ENCODE measurements at regions not wholly inside any gene's neighbourhood (a gene's known extent, or its start where the extent isn't known, plus 50 kb on each side); places are given as distances from the start of the nearest gene placed in this dataset.

GRCh38 chr10:124240839-124241291 lies 147.5 kb upstream of the CHST15 start:
- TF ChIP-seq POLR2AphosphoS5 (IDR thresholded peaks at IDR 0.05; ENCODE audit: low read depth, low read length) (no peak), REST (IDR thresholded peaks at IDR 0.05; ENCODE audit: low read depth) (no peak), EGR1 (IDR thresholded peaks at IDR 0.05; ENCODE audit: low read depth) (no peak), FOSL1 (IDR thresholded peaks at IDR 0.05; ENCODE audit: low read depth) (no peak), SP1 (IDR thresholded peaks at IDR 0.05; ENCODE audit: low read depth) (no peak), ZBTB33 (IDR thresholded peaks at IDR 0.05; ENCODE audit: extremely low read depth, insufficient replicate concordance, low read length) (no peak), EZH2phosphoT487 (IDR thresholded peaks at IDR 0.05; ENCODE audit: borderline replicate concordance) (no peak), ZFX (IDR thresholded peaks at IDR 0.05) (no peak), CTCF (IDR thresholded peaks at IDR 0.05 in 2 of 3, conservative IDR thresholded peaks at IDR 0.05 in 1 of 3; ENCODE audit: borderline replicate concordance in 1 of 3, insufficient read depth in 1 of 3, low read depth in 2 of 3, low read length in 2 of 3) (no peak), YY1 (IDR thresholded peaks at IDR 0.05; ENCODE audit: extremely low read depth, insufficient replicate concordance, low read depth, low read length) (no peak), CBX3 (IDR thresholded peaks at IDR 0.05; ENCODE audit: low read depth) (no peak), SRF (IDR thresholded peaks at IDR 0.05; ENCODE audit: low read depth) (no peak), RAD21 (IDR thresholded peaks at IDR 0.05; ENCODE audit: low read depth) (no peak), JUND (IDR thresholded peaks at IDR 0.05) (no peak), ZNF274 (IDR thresholded peaks at IDR 0.05; ENCODE audit: low read depth, low read length) (no peak), SIN3A (IDR thresholded peaks at IDR 0.05; ENCODE audit: low read depth) (no peak), CEBPB (IDR thresholded peaks at IDR 0.05; ENCODE audit: low read depth) (no peak), MAX (IDR thresholded peaks at IDR 0.05) (no peak)
- ATAC-seq (no peak), DNase-seq (ENCODE audit: low read depth, low spot score) (no peak)
- no peak overlapping the region for H3K4me2 ChIP-seq (ENCODE audit: low read length)
- H2AFZ ChIP-seq (ENCODE audit: low read depth, low read length, poor library complexity, severe bottlenecking), result no peak overlapping the region
- H3K36me3 ChIP-seq (ENCODE audit: control insufficient read depth in 1 of 2, insufficient read depth in 2 of 2, low read length in 2 of 2), result no peaks in the 10 kb centered on the region
- H3K27me3 ChIP-seq (ENCODE audit: insufficient read depth, low read length), result no peaks in the 10 kb centered on the region
- H4K20me1 ChIP-seq (ENCODE audit: insufficient read depth), result no peaks in the 10 kb centered on the region
- H3K9me3 ChIP-seq (ENCODE audit: control insufficient read depth in 1 of 2, insufficient read depth in 1 of 2, low read depth in 1 of 2, low read length in 2 of 2), result no peaks in the 10 kb centered on the region
- no peak overlapping the region for H3K27ac ChIP-seq (ENCODE audit: low read depth, low read length)
- H3K4me3 ChIP-seq (replicated peaks in 1 of 2; ENCODE audit: low read depth in 1 of 2, low read length in 2 of 2), result no peak overlapping the region
- H3K9me2 ChIP-seq (ENCODE audit: insufficient read depth), result no peaks in the 10 kb centered on the region
- peaks cover 0 to 10% of the 10 kb centered on the region in 2 experiments; a peak in 2 of 4 replicates for H3K4me1 ChIP-seq (ENCODE audit: control insufficient read depth in 1 of 2, insufficient read depth in 2 of 2, low read length in 2 of 2)
- BruUV-seq (replicated peaks), result no TSS peak
- no peaks in the 10 kb centered on the region for H3K79me2 ChIP-seq (ENCODE audit: insufficient read depth, low read length)
- RAD21 ChIA-PET (ENCODE audit: low non-redundant PET in 1 of 2, low total read pairs in 2 of 2, uncharacterized antibody in 2 of 2, unreplicated experiment in 2 of 2), result no interaction called here
- no peak overlapping the region for H3K9ac ChIP-seq (ENCODE audit: low read length)
- intact Hi-C loops (cut with micrococcal nuclease), result no loop called here
- CTCF ChIA-PET, result no interaction called here
- POLR2A ChIA-PET, result no interaction called here
